ENCODE measurements at regions not wholly inside any gene's neighbourhood (a gene's known extent, or its start where the extent isn't known, plus 50 kb on each side); places are given as distances from the start of the nearest gene placed in this dataset.
A peak's percentile ranks its signal among the peaks of the same experiment; 100 is the strongest.

- no peak for DNase-seq (ENCODE audit: low read depth, low spot score)
These were observed 127.9 kb upstream of the LGALSL start for GRCh38 chr2:64325852-64326577.

GRCh38 chr2:64326578-64327050 lies 127.3 kb upstream of the LGALSL start:
- H3K4me3 ChIP-seq (ENCODE audit: low read depth, low read length): no peak overlapping the region
- no peak for DNase-seq (ENCODE audit: low read depth, low spot score)
- in situ Hi-C loops (cut with HindIII; ENCODE audit: low sequenced_read_pairs): no loop called here
- TF ChIP-seq CTCF (IDR thresholded peaks at IDR 0.05; ENCODE audit: low read depth, low read length): no peak

More at GRCh38 chr2:64325852-64326577, 127.9 kb upstream of the LGALSL start:
- no peak overlapping the region for H3K4me3 ChIP-seq (ENCODE audit: low read depth, low read length)
- no peak for TF ChIP-seq CTCF (IDR thresholded peaks at IDR 0.05; ENCODE audit: low read depth, low read length)
- in situ Hi-C loops (cut with HindIII; ENCODE audit: low sequenced_read_pairs): no loop called here

GRCh38 chr2:64327129-64327509 lies 126.8 kb upstream of the LGALSL start:
- H3K4me3 ChIP-seq (ENCODE audit: low read depth, low read length): no peak overlapping the region
- DNase-seq (ENCODE audit: low read depth, low spot score): no peak

GRCh38 chr2:64327510-64328414 lies 126.2 kb upstream of the LGALSL start:
- TF ChIP-seq CTCF (IDR thresholded peaks at IDR 0.05; ENCODE audit: low read depth, low read length): peak; percentile 42
- in situ Hi-C loops (cut with HindIII; ENCODE audit: low sequenced_read_pairs): no loop called here
- DNase-seq (ENCODE audit: low read depth, low spot score): peak; percentile 27
- peak overlapping the region; percentile 16 for H3K4me3 ChIP-seq (ENCODE audit: low read depth, low read length)

More at GRCh38 chr2:64327129-64327509, 126.8 kb upstream of the LGALSL start:
- TF ChIP-seq CTCF (IDR thresholded peaks at IDR 0.05; ENCODE audit: low read depth, low read length): no peak
- in situ Hi-C loops (cut with HindIII; ENCODE audit: low sequenced_read_pairs): no loop called here

GRCh38 chr2:64328415-64328722 lies 125.6 kb upstream of the LGALSL start:
- in situ Hi-C loops (cut with HindIII; ENCODE audit: low sequenced_read_pairs): no loop called here
- DNase-seq (ENCODE audit: low read depth, low spot score): no peak
- no peak overlapping the region for H3K4me3 ChIP-seq (ENCODE audit: low read depth, low read length)
- no peak for TF ChIP-seq CTCF (IDR thresholded peaks at IDR 0.05; ENCODE audit: low read depth, low read length)

GRCh38 chr2:64328756-64329155 lies 125.2 kb upstream of the LGALSL start:
- no peak overlapping the region for H3K4me3 ChIP-seq (ENCODE audit: low read depth, low read length)
- no peak for TF ChIP-seq CTCF (IDR thresholded peaks at IDR 0.05; ENCODE audit: low read depth, low read length)
- in situ Hi-C loops (cut with HindIII; ENCODE audit: low sequenced_read_pairs): no loop called here
- DNase-seq (ENCODE audit: low read depth, low spot score): no peak
